DMS 273 (cell line): ENCODE measurements at regions not wholly inside any gene's neighbourhood (a gene's known extent, or its start where the extent isn't known, plus 50 kb on each side); places are given as distances from the start of the nearest gene placed in this dataset.

Experiments used
- DNase-seq: peaks from one replicate; lab custom pipeline; 2025; ENCODE audit not compliant: unreplicated experiment; lab: John Stamatoyannopoulos, UW

GRCh38 chr3:73677336-73678024 is 52.7 kb upstream of the PDZRN3 start:
- DNase-seq = no peak
